Fibroblast of skin of abdomen (primary cell): ENCODE measurements at regions not wholly inside any gene's neighbourhood (a gene's known extent, or its start where the extent isn't known, plus 50 kb on each side); places are given as distances from the start of the nearest gene placed in this dataset.
A peak's percentile ranks its signal among the peaks of the same experiment; 100 is the strongest.

Experiments used
- DNase-seq: peaks from one replicate; pipeline ENCODE4 v3.0.0-alpha.2; 2013

DNA sequence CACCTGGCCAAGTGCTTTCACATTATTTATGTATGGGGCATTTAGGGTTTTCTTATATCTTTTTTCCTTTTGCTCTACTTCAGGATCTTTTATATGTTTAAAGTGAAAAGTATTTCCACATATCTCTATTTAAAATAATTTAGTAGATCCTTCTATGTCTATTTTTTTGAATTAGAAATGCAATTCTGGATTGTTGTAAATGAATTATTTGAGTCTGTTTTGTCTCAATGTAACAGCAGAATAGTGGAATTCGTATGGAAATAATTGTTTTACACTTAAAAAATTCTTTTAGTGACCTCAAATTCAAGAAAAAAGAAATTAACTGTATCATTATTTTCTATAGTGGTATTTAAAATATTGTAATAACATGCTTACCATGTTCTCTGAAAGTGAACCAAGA lies 126.5 kb upstream of the HDAC9 start:
- no peak for DNase-seq

DNA sequence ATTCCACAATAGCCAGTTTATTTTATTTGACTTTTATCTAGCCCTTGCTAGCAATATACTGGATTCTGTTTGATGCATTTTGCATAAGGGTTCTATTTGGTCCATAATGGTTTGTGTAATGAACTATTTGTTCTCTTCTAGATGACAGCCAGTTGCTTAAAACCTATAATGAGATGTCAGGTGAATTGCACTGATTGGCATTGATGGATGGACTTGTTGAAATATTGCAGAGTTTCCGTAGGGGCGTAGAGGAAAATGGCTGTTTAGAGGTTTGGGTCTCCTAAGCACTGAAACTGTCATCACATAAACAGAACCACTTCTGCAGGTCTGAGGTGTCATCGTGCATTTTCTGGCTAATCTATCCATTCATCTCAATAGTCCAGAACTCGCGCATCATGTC lies 124.9 kb upstream of the HDAC9 start:
- no peak for DNase-seq

DNA sequence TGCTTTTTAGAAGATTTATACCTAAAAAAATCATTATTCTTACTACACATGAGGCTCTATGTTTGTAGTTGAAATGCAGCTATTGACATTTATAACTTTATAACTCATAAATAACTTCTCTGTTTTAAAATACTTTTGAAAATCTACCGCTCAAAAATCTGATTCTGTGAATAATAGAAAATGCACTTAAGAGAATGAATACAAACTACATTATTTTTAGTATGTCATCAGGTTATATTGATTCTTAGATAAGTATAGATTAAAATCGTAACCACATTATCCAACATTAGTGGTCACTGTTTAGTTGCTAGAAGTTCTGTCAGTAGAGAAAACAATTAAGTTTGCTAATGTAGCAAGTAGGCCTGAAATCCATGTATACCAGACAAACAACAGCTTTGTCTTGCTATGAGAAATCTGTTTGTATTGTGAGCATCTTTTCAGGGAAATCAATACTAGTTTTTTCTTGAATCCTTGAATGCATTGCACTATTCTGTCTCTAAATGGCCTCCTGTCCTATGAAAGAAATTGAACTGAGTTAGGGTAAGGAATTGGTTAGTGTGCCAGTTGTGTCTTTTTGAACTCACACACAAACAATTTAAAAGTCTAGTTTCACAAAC lies 116.5 kb upstream of the HDAC9 start:
- no peak for DNase-seq

DNA sequence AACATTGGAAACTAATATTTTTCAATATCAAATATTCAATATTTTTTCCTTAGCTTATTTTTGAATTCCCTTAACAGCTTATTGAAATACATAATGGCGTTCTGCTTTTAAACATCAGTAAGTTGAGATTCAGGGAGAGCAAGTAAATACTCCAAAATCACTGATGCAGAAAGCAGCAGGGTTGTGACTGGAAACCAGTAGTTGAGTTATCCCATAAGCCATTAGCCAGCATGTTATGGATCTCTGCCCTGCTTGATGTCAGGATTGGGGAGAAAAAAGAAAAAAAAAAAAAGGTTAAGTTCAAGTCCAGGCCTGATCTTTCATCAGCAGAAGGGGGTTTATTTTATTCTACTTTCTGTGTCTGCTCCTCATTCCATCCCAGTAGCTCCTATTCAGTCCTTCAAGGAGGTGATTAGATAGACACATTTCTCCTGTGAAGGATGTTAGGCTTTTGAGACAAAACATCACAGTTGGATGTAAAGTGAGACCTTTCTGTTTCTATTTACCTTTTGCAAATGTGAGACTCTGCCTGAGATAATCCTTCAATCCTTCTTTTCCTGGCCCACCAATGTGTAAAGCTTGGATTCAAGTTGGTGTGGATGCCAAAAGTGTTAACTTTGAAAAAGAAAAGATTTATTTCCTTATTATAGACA lies 110.9 kb upstream of the HDAC9 start:
- no peak for DNase-seq

DNA sequence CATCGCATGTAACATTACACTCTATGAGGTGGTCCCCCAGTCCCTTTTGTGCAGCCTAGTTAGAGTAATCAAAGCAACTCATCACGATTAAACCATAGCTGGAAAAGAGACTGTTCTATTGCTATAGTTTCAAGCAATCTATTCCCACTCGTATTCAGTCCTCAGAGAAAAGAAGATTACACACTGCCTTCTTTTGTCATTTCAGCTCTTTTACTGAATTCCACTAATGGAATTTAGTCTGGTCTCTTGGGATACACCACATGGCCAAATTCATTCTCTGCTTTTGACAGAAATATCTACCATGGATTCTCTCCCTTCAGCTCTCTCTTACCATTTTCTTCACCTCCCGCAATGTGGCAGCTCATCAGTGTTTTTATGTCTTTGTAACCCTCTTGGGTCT lies 108.9 kb upstream of the HDAC9 start:
- no peak for DNase-seq

DNA sequence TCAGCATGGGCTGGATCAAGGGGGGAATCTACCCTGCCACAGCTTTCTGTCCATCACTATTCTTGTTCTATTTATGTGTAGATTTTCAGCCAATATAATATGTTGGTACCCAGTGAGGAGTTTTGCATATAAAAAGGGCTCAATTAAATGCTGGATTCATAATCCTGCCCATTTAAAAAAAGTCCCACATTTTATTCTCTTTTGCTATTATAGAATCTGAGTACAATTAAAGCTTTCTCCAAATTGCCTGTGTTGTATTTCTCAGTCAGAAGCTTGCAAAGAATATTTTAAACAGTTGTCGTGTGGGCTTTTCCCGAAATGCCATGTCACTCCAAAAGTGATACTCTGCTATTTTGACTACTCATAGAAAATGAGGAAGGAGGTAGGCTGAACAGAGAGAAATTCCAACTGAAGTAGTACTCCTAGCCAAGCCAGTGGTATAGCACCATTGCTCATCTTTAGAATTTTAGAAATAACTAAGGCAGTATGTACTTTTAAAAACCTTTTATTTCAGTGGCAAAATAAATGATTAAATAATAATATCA lies 108.3 kb upstream of the HDAC9 start:
- DNase-seq, result no peak

DNA sequence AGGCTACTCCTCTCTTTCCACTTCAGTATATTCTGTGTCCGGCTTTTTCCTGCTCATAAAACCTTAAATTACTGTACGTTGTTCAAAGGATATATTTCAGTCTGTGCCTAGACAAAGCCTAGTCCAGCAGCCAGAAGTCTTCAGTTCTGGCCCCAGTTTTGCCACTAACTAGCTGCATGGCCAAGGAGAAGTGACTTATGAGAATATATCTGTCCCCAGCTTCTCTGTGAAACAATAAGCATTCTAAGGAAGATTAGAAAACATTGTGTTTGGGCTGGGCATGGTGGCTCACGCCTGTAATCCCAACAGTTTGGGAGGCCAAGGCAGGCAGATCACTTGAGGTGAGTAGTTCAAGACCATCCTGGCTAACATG lies 105.0 kb upstream of the HDAC9 start:
- no peak for DNase-seq

DNA sequence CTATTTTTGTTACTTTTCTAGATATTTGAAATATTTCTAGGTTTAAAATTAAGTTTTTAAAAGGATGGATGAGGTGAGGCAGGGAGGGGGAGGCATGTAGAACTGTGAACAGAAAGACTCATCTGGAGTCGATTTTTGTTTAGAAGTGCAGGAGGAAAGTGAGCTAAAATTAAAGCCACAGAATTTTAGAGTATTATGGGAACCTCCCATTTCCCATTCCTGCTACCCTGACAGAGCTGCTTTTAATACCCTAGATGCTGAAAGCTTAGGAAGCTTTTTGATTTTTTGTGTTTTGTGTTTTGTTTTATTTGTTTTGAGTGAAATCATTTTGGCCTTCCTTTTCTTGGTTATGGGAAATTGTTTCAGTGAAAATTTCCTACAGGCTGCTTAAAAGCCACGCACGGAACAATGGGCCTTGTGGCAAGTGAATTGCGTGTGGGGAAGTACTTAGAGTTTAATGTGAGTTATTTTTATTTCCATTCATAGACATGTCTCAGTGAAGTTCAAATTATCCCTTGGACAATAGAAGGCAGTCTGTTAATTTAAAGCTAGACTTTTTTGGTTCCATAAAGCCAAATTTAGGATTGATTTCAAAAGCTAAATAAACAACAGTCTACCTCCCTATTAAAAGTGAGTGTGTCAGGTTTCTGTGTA lies 102.0 kb upstream of the HDAC9 start:
- DNase-seq, result no peak

DNA sequence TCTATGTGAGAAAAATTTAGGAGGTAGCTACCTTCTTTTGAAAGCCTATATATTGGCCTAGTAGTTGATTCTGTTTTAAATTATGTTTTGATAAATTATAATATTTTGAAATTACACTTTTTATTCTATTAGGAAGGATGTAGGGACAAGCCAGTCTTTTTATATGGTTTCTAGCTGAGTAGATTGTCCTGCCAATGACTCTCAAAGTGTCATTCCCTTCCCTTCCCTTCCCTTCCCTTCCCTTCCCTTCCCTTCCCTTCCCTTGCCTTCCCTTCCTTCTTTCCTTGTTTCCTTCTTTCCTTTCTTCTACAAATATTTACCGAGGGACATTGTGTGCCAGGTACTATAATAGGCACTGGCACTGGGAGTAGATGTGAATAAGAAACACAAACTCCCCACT lies 99.7 kb upstream of the HDAC9 start:
- DNase-seq, result no peak

DNA sequence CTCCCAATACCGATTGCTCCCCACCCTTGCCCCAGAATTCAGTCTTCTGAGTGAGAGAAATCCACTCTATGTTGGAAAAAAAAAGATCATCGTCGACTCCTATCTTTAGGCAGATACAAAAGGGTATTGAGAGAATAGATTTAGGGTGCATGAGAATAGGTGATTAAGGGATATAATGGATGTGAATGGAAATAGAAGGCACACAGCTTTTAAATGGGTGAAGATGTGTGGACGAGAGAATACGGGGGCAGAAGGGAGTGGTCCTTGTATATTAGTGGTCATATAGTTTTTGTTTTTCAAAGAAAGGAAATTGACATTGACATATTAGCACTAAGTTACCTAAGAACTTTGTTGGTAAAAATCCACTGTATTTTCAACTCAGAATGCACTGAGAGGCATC lies 98.6 kb upstream of the HDAC9 start:
- no peak for DNase-seq

DNA sequence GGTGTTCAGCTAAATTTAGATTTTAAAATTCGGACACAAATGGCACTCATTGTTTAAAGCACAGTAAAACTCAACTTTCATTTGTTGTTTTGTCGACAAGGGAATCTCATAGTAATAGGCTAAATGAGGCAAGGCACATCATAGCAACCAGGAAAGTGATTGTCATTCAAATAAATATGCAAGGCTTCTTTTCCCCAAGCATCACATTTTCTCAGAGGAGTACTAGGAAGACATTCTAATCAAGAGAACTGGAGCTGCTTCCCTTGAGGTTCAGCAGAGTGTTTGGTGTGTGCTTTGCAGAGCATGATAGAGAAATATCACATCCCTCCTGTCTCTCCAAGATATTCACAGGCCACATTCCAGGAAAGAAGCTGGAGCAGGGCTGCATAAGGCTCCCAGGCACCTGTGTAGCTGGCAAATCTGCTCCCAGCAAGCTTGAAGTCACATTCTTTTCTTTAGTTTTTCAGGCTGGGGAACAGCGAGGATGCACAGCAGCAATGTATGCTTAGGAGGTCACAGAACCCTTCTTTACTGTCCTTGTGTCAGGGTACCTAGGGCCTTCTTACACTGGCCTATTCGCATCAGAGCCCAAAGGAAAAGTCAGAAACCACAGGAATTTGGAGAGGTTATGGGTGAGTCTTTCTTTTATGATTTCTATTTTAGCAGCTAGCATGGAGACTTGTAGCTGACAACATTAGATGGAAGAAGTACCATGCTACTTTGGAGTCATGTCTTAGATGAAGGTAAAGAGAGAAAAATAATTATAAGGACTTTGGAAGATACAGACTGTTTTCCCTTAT lies 95.9 kb upstream of the HDAC9 start:
- DNase-seq, result peak; percentile 21

DNA sequence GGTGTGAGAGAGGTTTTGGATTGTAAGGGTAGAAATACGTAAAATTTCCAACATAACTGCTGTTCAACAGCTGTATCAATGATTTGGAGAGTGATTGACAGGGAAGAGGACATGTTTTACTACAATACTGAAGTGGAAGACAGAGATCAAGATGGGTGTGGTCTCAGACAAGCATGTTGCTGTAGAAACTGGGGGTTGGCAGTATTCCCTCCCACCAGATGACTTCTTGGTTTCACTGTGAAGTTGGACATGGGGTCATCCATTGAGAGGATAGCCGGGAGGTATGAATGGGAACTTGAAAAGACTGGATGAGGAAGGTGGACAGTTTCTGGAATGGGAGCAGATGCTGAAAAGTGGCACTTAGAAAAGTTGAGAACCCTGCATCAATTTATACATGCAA lies 95.3 kb upstream of the HDAC9 start:
- DNase-seq, result no peak

DNA sequence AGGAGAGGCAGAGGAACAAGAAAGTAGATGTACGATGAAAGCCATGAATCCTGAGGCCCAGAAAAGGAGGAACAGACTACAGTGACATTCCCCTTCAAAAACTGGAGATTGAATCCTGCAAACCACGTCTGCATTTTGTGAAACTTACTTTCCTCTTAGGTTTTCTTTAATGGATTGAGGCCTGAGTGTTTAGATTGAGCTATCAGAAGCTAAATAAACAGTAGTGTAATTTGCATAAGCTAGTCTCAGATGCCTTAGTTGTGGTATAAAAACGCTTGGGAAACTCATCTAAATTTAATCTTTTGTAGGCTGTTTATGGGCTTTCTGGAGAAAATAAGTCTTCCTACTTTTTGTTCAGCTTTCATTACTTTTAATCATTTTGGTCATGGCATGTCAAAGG lies 94.8 kb upstream of the HDAC9 start:
- no peak for DNase-seq

DNA sequence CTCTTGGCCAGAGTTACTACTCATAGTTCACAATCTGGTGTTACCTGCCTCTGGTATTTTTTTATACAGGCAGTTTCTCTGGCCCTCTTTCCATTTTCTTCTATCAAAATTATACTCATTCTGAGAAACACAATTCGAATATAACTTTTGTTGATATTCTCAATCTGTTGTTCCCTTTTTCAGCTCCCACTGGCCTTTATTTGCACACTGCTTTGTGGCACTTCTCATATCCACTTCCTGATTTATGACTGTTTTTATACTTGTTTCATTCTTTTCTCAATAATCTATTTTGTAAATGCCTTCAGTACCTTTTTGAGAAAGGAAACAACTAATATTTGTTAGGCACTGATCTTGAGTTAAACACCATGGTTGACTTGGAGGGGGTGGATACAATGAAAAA lies 93.8 kb upstream of the HDAC9 start:
- no peak for DNase-seq

DNA sequence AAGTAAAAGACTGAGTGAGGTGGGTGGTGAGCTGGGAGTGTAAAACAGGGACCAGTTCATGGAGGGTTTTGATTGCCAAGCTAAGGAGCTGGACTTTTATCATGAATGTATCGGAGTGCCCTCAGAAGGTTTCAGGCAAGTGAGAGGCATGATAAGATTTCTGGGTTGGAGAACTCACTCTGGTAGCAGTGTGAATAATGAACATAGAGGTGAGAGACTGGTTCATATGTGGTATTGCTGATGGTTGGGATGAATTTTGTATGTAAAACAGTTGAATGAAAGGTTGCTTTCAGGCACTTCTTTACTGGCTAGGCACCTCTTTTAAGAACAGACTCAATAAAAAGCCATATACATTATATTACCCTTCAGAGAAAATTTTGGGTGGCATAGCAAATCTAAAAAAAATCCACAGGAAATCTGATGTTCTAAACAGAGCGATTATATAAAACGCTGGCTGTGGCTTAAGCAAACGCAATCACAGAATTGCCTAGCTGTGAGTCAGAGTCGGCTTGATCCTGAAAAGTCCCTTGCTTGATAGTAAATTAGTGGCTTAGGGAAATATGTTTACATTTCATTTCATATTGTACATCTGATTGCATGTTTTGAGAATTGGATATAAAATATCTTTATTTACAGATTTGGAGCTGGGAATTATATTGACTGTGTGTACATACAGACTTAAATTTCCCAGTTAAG lies 92.9 kb upstream of the HDAC9 start:
- DNase-seq, result peak; percentile 70

DNA sequence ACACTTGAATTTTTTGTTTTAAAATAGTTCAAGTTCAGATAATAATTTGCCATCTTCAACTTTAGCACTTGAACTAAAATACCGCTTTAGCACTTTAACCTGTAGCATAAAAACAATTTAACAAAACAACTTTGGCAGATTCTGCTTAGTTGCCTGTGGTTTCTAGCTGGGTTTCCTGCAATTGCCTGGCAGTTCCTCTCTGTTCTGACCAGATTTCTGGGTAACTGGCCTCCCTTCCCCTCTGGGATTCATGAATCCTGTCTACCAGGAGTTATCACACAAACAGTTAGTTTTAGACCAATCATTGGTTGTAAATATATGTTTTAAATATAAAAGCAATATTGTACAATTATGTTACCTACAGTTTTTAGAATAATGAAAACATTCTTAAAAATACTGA lies 89.8 kb upstream of the HDAC9 start:
- no peak for DNase-seq

DNA sequence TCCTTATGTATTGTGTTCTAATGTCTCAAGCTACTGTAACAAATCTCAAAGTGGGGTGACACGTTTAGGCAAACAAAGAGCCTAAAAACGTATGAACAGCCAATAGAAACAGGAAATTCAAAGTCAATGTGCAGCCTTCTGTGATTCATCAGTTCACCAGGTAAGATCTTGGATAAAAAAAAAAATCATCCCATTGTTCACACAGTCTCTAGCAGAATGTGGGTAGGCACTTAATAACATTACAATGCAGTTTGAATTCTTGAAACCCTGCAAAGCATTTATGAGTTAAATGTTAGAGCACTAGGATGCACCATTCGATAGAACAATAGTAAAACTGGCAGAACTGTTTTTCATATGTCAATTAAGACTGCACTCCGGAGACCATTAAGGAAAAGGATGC lies 88.2 kb upstream of the HDAC9 start:
- DNase-seq, result no peak

DNA sequence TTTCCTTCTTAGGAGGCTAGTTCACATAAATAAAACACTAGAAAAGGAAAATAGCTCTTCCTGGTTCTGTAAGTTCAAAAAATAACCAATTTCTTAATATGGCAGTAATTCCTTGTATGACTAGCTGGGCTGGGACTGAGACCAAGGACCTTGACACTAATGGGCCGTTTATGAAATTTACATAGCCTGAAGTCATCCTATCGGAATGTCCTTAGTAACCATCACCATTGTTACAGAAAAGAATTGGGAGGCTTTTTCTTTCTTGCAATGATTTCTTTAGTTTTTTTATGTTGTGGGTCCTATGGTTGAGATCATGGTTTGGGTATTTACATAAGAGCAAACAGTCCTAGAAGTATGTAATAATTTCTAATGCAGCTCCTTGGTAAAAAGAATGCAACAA lies 87.1 kb upstream of the HDAC9 start:
- DNase-seq, result peak; percentile 95

DNA sequence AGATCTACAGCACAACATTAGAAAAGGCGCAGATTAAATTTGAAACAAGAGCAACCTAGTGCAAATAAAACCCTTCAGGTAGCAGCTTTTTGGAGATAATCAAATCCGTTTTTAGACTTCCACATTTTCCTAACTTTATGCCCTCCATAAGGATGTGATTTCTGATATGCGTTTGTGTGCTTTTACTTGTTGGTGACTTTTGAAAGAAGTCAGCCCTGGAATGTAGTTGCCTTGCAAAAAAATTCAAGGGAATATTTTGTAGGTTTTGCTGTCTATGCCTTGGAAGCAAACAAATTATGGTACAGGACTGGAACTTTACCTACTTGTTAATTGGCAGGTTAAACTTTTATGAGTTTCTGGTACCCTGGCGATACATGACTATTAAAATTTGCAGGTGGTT lies 86.7 kb upstream of the HDAC9 start:
- DNase-seq, result no peak

DNA sequence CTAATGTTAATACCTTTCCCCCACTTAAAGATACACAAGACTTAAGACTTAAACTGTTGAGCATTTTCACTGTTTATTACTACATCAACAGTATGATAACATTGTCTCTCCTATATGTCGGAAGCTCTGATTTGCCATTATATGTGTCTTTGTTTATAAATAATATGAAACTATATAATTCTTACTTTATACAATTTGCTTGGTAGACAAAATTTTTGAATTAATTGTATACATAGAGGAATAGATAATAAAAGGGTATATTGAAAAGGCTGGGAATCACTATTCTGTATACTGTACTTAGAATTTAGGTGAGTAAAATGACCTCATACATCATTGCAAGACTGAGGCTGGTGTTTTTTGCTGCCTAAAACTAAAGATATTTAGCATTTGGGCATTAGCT lies 82.1 kb upstream of the HDAC9 start:
- no peak for DNase-seq

DNA sequence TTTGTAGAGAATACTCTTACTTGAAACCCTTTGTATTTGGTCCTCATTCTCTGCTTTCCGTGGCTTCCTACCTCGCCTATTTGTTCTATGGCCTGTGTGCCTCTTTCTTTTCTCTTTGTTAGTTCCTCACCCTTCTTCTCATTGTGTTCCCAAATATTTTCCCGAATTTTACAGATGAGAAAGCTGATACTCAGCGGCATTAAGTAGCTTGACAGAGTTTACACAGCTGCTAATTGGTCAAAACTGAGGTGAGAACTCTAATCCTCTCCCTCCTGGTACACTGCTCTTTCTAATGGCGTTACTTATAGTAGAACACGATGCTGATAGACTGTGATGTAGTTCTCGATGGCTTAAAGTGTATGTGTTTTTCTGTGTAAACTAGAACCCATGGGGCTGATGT lies 80.7 kb upstream of the HDAC9 start:
- DNase-seq, result no peak

DNA sequence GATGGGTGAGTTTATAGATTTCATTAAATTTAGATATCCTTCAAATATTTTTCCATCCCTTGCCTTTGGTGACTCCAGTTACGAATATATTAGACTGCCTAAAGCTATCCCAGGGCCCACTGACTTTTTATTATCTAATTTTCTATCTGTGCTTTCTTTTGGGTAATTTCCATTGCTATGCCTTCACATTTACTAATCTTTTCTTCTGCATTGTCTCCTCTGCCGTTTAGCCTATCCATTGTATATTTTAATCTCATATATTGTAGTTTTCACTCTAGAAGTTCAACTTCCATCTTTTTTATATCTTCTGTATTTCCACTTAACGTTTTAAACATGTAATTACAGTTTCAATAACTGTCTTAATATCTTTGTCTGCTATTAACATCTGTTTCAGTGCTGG lies 78.6 kb upstream of the HDAC9 start:
- no peak for DNase-seq

DNA sequence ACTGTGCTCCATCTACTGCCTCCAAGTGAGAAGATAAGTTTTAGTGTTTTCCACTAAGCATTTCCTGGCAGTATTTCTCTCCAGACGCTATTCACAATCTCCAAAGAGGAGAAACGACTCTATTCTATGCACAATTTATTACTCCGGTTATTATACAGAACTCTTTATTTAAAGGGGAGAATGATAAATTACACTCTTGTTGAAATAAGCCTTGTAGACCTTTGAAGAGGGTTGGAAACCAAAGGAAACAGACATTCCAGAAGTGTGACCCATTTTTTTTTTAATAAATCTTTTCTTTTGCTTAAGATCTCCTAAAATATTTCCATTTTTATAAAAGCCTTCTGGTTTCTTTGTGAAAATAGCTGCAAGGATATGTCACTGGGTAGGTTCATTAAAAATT lies 76.1 kb upstream of the HDAC9 start:
- peak; percentile 78 for DNase-seq
